GM23338 (cell line): ENCODE measurements at regions not wholly inside any gene's neighbourhood (a gene's known extent, or its start where the extent isn't known, plus 50 kb on each side); places are given as distances from the start of the nearest gene placed in this dataset.

ENCODE experiments used
- ATAC-seq: fragments of 200-7000 bp; cut with Tn5 transposase; 3 replicates; pipeline ENCODE4 v1.9.1; 2020
- DNase-seq: peaks from one replicate; pipeline ENCODE4 v3.0.0-alpha.2; 2015; ENCODE audit warnings: low spot score
- H2AFZ ChIP-seq: fragments of 200-600 bp; sonication (generic); 2 replicates; pipeline ENCODE4 v1.8.0; 2016; ENCODE audit warnings: antibody characterized with exemption, mild to moderate bottlenecking, moderate library complexity
- H3F3A ChIP-seq: fragments of 200-600 bp; sonication (generic); replicated peaks from 2 replicates; pipeline ENCODE4 v1.8.0; 2017; ENCODE audit warnings: antibody characterized with exemption, mixed run types, low read depth
- H3K27ac ChIP-seq: fragments of 200-600 bp; sonication (generic); 2 replicates; pipeline ENCODE4 v1.6.1; 2016; ENCODE audit warnings: low read depth
- H3K27me3 ChIP-seq: fragments of 200-600 bp; sonication (generic); 2 replicates; pipeline ENCODE4 v1.8.0; 2016; ENCODE audit warnings: mild to moderate bottlenecking, mixed run types, moderate library complexity; ENCODE audit not compliant: insufficient read depth
- H3K36me3 ChIP-seq: fragments of 200-600 bp; sonication (generic); 2 replicates; pipeline ENCODE4 v1.8.0; 2016; ENCODE audit warnings: mild to moderate bottlenecking; ENCODE audit not compliant: insufficient read depth
- H3K4me1 ChIP-seq: fragments of 200-600 bp; sonication (generic); 2 replicates; pipeline ENCODE4 v1.8.0; 2016; ENCODE audit warnings: mild to moderate bottlenecking, moderate library complexity; ENCODE audit not compliant: insufficient read depth
- H3K4me2 ChIP-seq: fragments of 200-600 bp; sonication (generic); 2 replicates; pipeline ENCODE4 v1.7.1; 2017; ENCODE audit warnings: mixed run types
- H3K4me3 ChIP-seq: fragments of 200-600 bp; sonication (generic); 2 replicates; pipeline ENCODE4 v1.6.1; 2016; ENCODE audit warnings: mixed run types
- H3K79me2 ChIP-seq: fragments of 200-600 bp; sonication (generic); replicated peaks from 2 replicates; pipeline ENCODE4 v1.8.0; 2017; ENCODE audit warnings: mild to moderate bottlenecking; ENCODE audit not compliant: insufficient read depth
- H3K9me2 ChIP-seq: fragments of 200-600 bp; sonication (generic); 2 replicates; pipeline ENCODE4 v1.8.0; 2017; ENCODE audit not compliant: insufficient read depth
- H4K20me1 ChIP-seq: fragments of 200-600 bp; sonication (generic); replicated peaks from 2 replicates; pipeline ENCODE4 v1.8.0; 2017; ENCODE audit warnings: mild to moderate bottlenecking; ENCODE audit not compliant: insufficient read depth
- H3K27ac Mint-ChIP-seq: 2 replicates; pipeline ENCODE4 v1.8.0; 2020; ENCODE audit warnings: inconsistent platforms, mild to moderate bottlenecking, moderate library complexity, mixed read lengths
- H3K27me3 Mint-ChIP-seq: 3 replicates; pipeline ENCODE4 v1.8.0; 2022; ENCODE audit warnings: low read depth, mild to moderate bottlenecking, moderate library complexity, mixed read lengths, inconsistent platforms; ENCODE audit not compliant: insufficient read depth, poor library complexity
- H3K36me3 Mint-ChIP-seq: 3 replicates; pipeline ENCODE4 v1.8.0; 2021; ENCODE audit warnings: low read depth, mild to moderate bottlenecking, inconsistent platforms, moderate library complexity, mixed read lengths
- H3K4me1 Mint-ChIP-seq: 3 replicates; pipeline ENCODE4 v1.8.0; 2020; ENCODE audit warnings: mild to moderate bottlenecking, inconsistent platforms, mixed read lengths
- H3K4me3 Mint-ChIP-seq: 3 replicates; pipeline ENCODE4 v1.8.0; 2021; ENCODE audit warnings: moderate library complexity, mild to moderate bottlenecking, inconsistent platforms, mixed read lengths
- H3K9me3 Mint-ChIP-seq: 3 replicates; pipeline ENCODE4 v1.8.0; 2020; ENCODE audit warnings: moderate library complexity, mild to moderate bottlenecking, inconsistent platforms, mixed read lengths
- ETS1 ChIP-seq: IDR thresholded peaks from 2 replicates; pipeline ENCODE4 v1.6.1; 2016; ENCODE audit warnings: antibody characterized with exemption
- EZH2phosphoT487 ChIP-seq: fragments of 200-600 bp; sonication (generic); IDR thresholded peaks from one replicate; pipeline ENCODE4 v1.8.1; 2018; ENCODE audit warnings: antibody characterized with exemption; ENCODE audit not compliant: unreplicated experiment
- JUNB ChIP-seq: IDR thresholded peaks from one replicate; pipeline ENCODE4 v1.6.1; 2016; ENCODE audit warnings: antibody characterized with exemption; ENCODE audit not compliant: unreplicated experiment
- REST ChIP-seq: IDR thresholded peaks from one replicate; pipeline ENCODE4 v1.6.1; 2018; ENCODE audit warnings: antibody characterized with exemption; ENCODE audit not compliant: unreplicated experiment
- TF ChIP-seq, protein P1 (sequence below), 2 experiments: fragments of 200-600 bp in 1 of 2; sonication (generic) in 1 of 2; conservative IDR thresholded peaks; 2 replicates each; pipeline versions ENCODE4 v1.5.1 to v1.6.1; 2016 to 2017; ENCODE audit warnings: antibody characterized with exemption in 2 of 2, low read depth in 2 of 2, mild to moderate bottlenecking in 2 of 2, moderate library complexity in 1 of 2
- TF ChIP-seq, protein P2 (sequence below): fragments of 250-450 bp; sonication (Bioruptor Pico); IDR thresholded peaks from 2 replicates; pipeline ENCODE4 v1.5.0; 2020; ENCODE audit warnings: mild to moderate bottlenecking, moderate library complexity

- TF ChIP-seq REST = no peak
- TF ChIP-seq, protein P1, sequence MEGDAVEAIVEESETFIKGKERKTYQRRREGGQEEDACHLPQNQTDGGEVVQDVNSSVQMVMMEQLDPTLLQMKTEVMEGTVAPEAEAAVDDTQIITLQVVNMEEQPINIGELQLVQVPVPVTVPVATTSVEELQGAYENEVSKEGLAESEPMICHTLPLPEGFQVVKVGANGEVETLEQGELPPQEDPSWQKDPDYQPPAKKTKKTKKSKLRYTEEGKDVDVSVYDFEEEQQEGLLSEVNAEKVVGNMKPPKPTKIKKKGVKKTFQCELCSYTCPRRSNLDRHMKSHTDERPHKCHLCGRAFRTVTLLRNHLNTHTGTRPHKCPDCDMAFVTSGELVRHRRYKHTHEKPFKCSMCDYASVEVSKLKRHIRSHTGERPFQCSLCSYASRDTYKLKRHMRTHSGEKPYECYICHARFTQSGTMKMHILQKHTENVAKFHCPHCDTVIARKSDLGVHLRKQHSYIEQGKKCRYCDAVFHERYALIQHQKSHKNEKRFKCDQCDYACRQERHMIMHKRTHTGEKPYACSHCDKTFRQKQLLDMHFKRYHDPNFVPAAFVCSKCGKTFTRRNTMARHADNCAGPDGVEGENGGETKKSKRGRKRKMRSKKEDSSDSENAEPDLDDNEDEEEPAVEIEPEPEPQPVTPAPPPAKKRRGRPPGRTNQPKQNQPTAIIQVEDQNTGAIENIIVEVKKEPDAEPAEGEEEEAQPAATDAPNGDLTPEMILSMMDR (conservative IDR thresholded peaks at IDR 0.05; ENCODE audit: low read depth in 2 of 2) = no peak
- TF ChIP-seq ETS1 = no peak
- no peak for TF ChIP-seq EZH2phosphoT487
These were observed 58.1 kb upstream of the USP3 start (continued) for GRCh38 chr15:63446255-63446654.

DNA sequence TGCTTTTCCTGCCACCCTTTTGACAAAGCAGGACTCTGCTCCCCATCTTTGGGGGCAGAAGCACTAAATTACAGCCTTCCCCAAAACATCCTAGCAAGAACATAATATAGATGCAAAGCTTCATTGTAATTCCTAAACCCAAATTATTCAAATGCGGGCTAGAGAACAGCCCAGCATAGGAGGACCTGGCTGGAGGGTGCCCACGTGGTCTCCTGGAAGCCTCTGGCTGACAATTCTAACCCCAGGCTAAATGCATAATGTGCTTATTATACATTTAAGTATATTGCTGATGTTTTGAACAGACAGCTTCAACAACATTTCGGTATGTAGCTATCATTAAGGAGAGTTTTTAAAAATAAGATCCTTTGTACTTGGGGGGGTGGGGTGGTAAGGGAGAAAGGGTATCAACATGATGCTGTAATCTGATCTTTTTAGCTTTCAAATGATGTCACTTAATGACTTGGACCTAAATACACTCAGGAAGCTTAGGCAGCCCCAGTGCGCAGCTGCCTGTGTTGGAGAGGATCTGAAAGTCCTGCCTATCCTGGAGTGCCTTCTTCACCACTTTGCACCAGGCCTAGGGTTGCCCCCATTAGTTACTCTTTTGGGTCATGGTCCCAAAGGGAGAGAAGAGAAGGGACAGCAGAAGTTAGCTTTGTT, 57.2 kb upstream of the USP3 start:
- H3K36me3 ChIP-seq = no peaks in the 10 kb centered on the region
- DNase-seq (no peak), ATAC-seq (peak; percentile 21; the same call in 1 of the 3 replicates)
- Mint-ChIP-seq H3K4me3 (no peak overlapping the region), H3K9me3 (no peaks in the 10 kb centered on the region), H3K27ac (no peak overlapping the region), H3K36me3 (no peaks in the 10 kb centered on the region), H3K4me1 (peaks cover 27% of the 10 kb centered on the region), H3K27me3 (no peaks in the 10 kb centered on the region)
- H4K20me1 ChIP-seq = no peaks in the 10 kb centered on the region
- H3K27me3 ChIP-seq = no peaks in the 10 kb centered on the region
- H3K79me2 ChIP-seq = no peaks in the 10 kb centered on the region
- no peak overlapping the region for H3K27ac ChIP-seq
- H3F3A ChIP-seq = no peaks in the 10 kb centered on the region
- peak overlapping the region; percentile 63 for H3K4me2 ChIP-seq
- no peak for TF ChIP-seq JUNB
- TF ChIP-seq ETS1 = no peak
- TF ChIP-seq, protein P2, sequence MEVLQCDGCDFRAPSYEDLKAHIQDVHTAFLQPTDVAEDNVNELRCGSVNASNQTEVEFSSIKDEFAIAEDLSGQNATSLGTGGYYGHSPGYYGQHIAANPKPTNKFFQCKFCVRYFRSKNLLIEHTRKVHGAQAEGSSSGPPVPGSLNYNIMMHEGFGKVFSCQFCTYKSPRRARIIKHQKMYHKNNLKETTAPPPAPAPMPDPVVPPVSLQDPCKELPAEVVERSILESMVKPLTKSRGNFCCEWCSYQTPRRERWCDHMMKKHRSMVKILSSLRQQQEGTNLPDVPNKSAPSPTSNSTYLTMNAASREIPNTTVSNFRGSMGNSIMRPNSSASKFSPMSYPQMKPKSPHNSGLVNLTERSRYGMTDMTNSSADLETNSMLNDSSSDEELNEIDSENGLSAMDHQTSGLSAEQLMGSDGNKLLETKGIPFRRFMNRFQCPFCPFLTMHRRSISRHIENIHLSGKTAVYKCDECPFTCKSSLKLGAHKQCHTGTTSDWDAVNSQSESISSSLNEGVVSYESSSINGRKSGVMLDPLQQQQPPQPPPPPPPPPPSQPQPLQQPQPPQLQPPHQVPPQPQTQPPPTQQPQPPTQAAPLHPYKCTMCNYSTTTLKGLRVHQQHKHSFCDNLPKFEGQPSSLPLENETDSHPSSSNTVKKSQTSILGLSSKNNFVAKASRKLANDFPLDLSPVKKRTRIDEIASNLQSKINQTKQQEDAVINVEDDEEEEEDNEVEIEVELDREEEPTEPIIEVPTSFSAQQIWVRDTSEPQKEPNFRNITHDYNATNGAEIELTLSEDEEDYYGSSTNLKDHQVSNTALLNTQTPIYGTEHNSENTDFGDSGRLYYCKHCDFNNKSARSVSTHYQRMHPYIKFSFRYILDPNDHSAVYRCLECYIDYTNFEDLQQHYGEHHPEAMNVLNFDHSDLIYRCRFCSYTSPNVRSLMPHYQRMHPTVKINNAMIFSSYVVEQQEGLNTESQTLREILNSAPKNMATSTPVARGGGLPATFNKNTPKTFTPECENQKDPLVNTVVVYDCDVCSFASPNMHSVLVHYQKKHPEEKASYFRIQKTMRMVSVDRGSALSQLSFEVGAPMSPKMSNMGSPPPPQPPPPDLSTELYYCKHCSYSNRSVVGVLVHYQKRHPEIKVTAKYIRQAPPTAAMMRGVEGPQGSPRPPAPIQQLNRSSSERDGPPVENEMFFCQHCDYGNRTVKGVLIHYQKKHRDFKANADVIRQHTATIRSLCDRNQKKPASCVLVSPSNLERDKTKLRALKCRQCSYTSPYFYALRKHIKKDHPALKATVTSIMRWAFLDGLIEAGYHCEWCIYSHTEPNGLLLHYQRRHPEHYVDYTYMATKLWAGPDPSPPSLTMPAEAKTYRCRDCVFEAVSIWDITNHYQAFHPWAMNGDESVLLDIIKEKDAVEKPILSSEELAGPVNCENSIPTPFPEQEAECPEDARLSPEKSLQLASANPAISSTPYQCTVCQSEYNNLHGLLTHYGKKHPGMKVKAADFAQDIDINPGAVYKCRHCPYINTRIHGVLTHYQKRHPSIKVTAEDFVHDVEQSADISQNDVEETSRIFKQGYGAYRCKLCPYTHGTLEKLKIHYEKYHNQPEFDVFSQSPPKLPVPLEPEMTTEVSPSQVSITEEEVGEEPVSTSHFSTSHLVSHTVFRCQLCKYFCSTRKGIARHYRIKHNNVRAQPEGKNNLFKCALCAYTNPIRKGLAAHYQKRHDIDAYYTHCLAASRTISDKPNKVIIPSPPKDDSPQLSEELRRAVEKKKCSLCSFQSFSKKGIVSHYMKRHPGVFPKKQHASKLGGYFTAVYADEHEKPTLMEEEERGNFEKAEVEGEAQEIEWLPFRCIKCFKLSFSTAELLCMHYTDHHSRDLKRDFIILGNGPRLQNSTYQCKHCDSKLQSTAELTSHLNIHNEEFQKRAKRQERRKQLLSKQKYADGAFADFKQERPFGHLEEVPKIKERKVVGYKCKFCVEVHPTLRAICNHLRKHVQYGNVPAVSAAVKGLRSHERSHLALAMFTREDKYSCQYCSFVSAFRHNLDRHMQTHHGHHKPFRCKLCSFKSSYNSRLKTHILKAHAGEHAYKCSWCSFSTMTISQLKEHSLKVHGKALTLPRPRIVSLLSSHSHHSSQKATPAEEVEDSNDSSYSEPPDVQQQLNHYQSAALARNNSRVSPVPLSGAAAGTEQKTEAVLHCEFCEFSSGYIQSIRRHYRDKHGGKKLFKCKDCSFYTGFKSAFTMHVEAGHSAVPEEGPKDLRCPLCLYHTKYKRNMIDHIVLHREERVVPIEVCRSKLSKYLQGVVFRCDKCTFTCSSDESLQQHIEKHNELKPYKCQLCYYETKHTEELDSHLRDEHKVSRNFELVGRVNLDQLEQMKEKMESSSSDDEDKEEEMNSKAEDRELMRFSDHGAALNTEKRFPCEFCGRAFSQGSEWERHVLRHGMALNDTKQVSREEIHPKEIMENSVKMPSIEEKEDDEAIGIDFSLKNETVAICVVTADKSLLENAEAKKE = no peak
- H3K4me3 ChIP-seq = no peak overlapping the region
- peaks cover 24% of the 10 kb centered on the region for H3K4me1 ChIP-seq
- H3K9me2 ChIP-seq = no peaks in the 10 kb centered on the region
- peak overlapping the region; percentile 0; the same call in 1 of the 2 replicates for H2AFZ ChIP-seq
